ENCODE measurements at regions not wholly inside any gene's neighbourhood (a gene's known extent, or its start where the extent isn't known, plus 50 kb on each side); places are given as distances from the start of the nearest gene placed in this dataset.

GRCh38 chr3:164507886-164508285, 570.4 kb downstream of the SI start:
- TF ChIP-seq CTCF (conservative IDR thresholded peaks at IDR 0.05; ENCODE audit: low read depth, low read length) (no peak), EZH2 (IDR thresholded peaks at IDR 0.05; ENCODE audit: borderline replicate concordance, low read depth, low read length, poor library complexity, severe bottlenecking) (no peak)

Measured in A673 (cell line).